ENCODE measurements at regions not wholly inside any gene's neighbourhood (a gene's known extent, or its start where the extent isn't known, plus 50 kb on each side); places are given as distances from the start of the nearest gene placed in this dataset.

- TF ChIP-seq CTCF (IDR thresholded peaks at IDR 0.05; ENCODE audit: insufficient read depth, low read depth, low read length) (no peak), EZH2 (IDR thresholded peaks at IDR 0.05; ENCODE audit: insufficient read depth, low read length) (no peak)
Observed at GRCh38 chr6:12440981-12441380, 150.8 kb downstream of the EDN1 start.

All from astrocyte (in vitro differentiated cells and primary cell).